IMR-90 (cell line): ENCODE measurements at regions not wholly inside any gene's neighbourhood (a gene's known extent, or its start where the extent isn't known, plus 50 kb on each side); places are given as distances from the start of the nearest gene placed in this dataset.

ENCODE experiments used
- ATAC-seq: fragments of 200-7000 bp; cut with Tn5 transposase; 2 replicates; pipeline ENCODE4 v1.9.1; 2020; ENCODE audit warnings: low read depth, mild to moderate bottlenecking, moderate library complexity
- BruUV-seq: library from RNA; stranded (reverse); fragments of 400-500 nt; replicated peaks from 2 replicates; lab custom pipeline; 2021; lab: Mats Ljungman, UMichigan
- CTCF ChIA-PET: fragments of 300-600 bp; formaldehyde crosslinking; extraction: SDS; loops from one replicate; lab custom pipeline; 2021; ENCODE audit warnings: antibody characterized with exemption; lab: Yijun Ruan, JAX
- POLR2A ChIA-PET: fragments of 300-600 bp; sonication (Branson Sonifier 250); formaldehyde crosslinking; loops from one replicate; lab custom pipeline; 2022; ENCODE audit warnings: antibody characterized with exemption; ENCODE audit not compliant: unreplicated experiment; lab: Charles Lee
- DNase-seq: peaks from one replicate; pipeline ENCODE4 v3.0.0; 2013
- H2AFZ ChIP-seq: replicated peaks from 2 replicates; pipeline ENCODE3; 2013; ENCODE audit warnings: low read length, mild to moderate bottlenecking; ENCODE audit not compliant: poor library complexity
- H2AK5ac ChIP-seq: 2 replicates; pipeline ENCODE4 v1.6.1; 2013; ENCODE audit warnings: low read depth, low read length, inconsistent platforms
- H2AK9ac ChIP-seq: replicated peaks from 2 replicates; pipeline ENCODE3; 2013; ENCODE audit warnings: mild to moderate bottlenecking, low read depth, low read length, moderate library complexity; ENCODE audit not compliant: poor library complexity
- H2BK120ac ChIP-seq: 2 replicates; pipeline ENCODE4 v1.6.1; 2013; ENCODE audit warnings: low read depth, low read length, inconsistent platforms
- H2BK15ac ChIP-seq: 3 replicates; pipeline ENCODE4 v1.6.1; 2013; ENCODE audit warnings: low read depth, low read length, inconsistent platforms
- H2BK20ac ChIP-seq: 2 replicates; pipeline ENCODE4 v1.6.1; 2013; ENCODE audit warnings: low read depth, mild to moderate bottlenecking, inconsistent platforms, low read length, moderate library complexity
- H2BK5ac ChIP-seq: 2 replicates; pipeline ENCODE4 v1.6.1; 2013; ENCODE audit warnings: mild to moderate bottlenecking, low read depth, low read length, inconsistent platforms; ENCODE audit not compliant: poor library complexity, severe bottlenecking
- H3K14ac ChIP-seq: replicated peaks from 2 replicates; pipeline ENCODE4 v1.6.1; 2013; ENCODE audit warnings: low read depth, low read length, inconsistent platforms
- H3K18ac ChIP-seq: 2 replicates; pipeline ENCODE4 v1.6.1; 2013; ENCODE audit warnings: low read depth, low read length, control low read depth
- H3K23ac ChIP-seq: 2 replicates; pipeline ENCODE4 v1.6.1; 2013; ENCODE audit warnings: low read depth, low read length, inconsistent platforms
- H3K27ac ChIP-seq: 2 replicates; pipeline ENCODE4 v1.5.1; 2013; ENCODE audit warnings: mild to moderate bottlenecking, control low read depth, low read length; ENCODE audit not compliant: insufficient read depth
- H3K27me3 ChIP-seq: 2 replicates; pipeline ENCODE4 v1.6.1; 2013; ENCODE audit warnings: low read length; ENCODE audit not compliant: control insufficient read depth, insufficient read depth
- H3K36me3 ChIP-seq: 2 replicates; pipeline ENCODE4 v1.6.1; 2013; ENCODE audit warnings: low read length, mixed read lengths; ENCODE audit not compliant: control insufficient read depth, insufficient read depth
- H3K4ac ChIP-seq: 2 replicates; pipeline ENCODE4 v1.6.1; 2013; ENCODE audit warnings: low read depth, low read length, inconsistent platforms
- H3K4me1 ChIP-seq: 2 replicates; pipeline ENCODE4 v1.6.1; 2013; ENCODE audit warnings: low read length, mixed read lengths; ENCODE audit not compliant: control insufficient read depth, insufficient read depth
- H3K4me2 ChIP-seq: 2 replicates; pipeline ENCODE4 v1.6.1; 2013; ENCODE audit warnings: low read depth, mild to moderate bottlenecking, control low read depth, low read length, moderate library complexity
- H3K4me3 ChIP-seq: 2 replicates; pipeline ENCODE4 v1.5.1; 2013; ENCODE audit warnings: low read depth, mild to moderate bottlenecking, control low read depth, low read length, moderate library complexity; ENCODE audit not compliant: insufficient read depth
- H3K56ac ChIP-seq: 2 replicates; pipeline ENCODE4 v1.6.1; 2013; ENCODE audit warnings: low read length, inconsistent platforms; ENCODE audit not compliant: insufficient read depth; ENCODE audit errors: extremely low read depth
- H3K79me1 ChIP-seq, 2 experiments: 2 replicates each; pipeline ENCODE4 v1.6.1; 2013; ENCODE audit warnings: low read length in 2 of 2, inconsistent platforms in 1 of 2, low read depth in 1 of 2
- H3K9ac ChIP-seq: 2 replicates; pipeline ENCODE4 v1.6.1; 2013; ENCODE audit warnings: low read depth, low read length, control low read depth
- H3K9me1 ChIP-seq: 2 replicates; pipeline ENCODE4 v1.6.1; 2013; ENCODE audit warnings: low read length, inconsistent platforms; ENCODE audit not compliant: insufficient read depth
- H3K9me3 ChIP-seq: 2 replicates; pipeline ENCODE4 v1.6.1; 2013; ENCODE audit warnings: low read length; ENCODE audit not compliant: control insufficient read depth, insufficient read depth
- H4K20me1 ChIP-seq: 2 replicates; pipeline ENCODE4 v1.6.1; 2013; ENCODE audit warnings: low read length, inconsistent platforms; ENCODE audit not compliant: insufficient read depth
- H4K5ac ChIP-seq: 2 replicates; pipeline ENCODE4 v1.6.1; 2013; ENCODE audit warnings: mild to moderate bottlenecking, low read depth, low read length, control low read depth
- H4K8ac ChIP-seq, 2 experiments: 2 replicates each; pipeline ENCODE4 v1.6.1; 2013; ENCODE audit warnings: low read depth in 2 of 2, low read length in 2 of 2, control low read depth in 1 of 2, inconsistent platforms in 1 of 2
- H4K91ac ChIP-seq: 2 replicates; pipeline ENCODE4 v1.6.1; 2013; ENCODE audit warnings: low read depth, low read length, inconsistent platforms; ENCODE audit not compliant: insufficient read depth
- BHLHE40 ChIP-seq: fragments of 150-350 bp; IDR thresholded peaks from 2 replicates; pipeline ENCODE4 v1.6.1; 2016; ENCODE audit warnings: mild to moderate bottlenecking, low read depth, low read length
- CEBPB ChIP-seq: IDR thresholded peaks from 2 replicates; pipeline ENCODE4 v1.6.1; 2012; ENCODE audit warnings: low read depth, low read length, improper control_type of control experiment
- FOS ChIP-seq: fragments of 150-350 bp; IDR thresholded peaks from 2 replicates; pipeline ENCODE4 v1.6.1; 2016; ENCODE audit warnings: low read depth, low read length
- MAFK ChIP-seq: IDR thresholded peaks from 2 replicates; pipeline ENCODE4 v1.6.1; 2012; ENCODE audit warnings: low read depth, low read length, improper control_type of control experiment
- MAZ ChIP-seq: IDR thresholded peaks from 2 replicates; pipeline ENCODE4 v1.6.1; 2012; ENCODE audit warnings: low read depth, mild to moderate bottlenecking, low read length, improper control_type of control experiment, moderate library complexity, borderline replicate concordance
- NFE2L2 ChIP-seq: fragments of 150-350 bp; IDR thresholded peaks from 2 replicates; pipeline ENCODE4 v1.6.1; 2016; ENCODE audit warnings: low read depth, mild to moderate bottlenecking, low read length
- POLR2A ChIP-seq: IDR thresholded peaks from 2 replicates; pipeline ENCODE4 v1.6.1; 2012; ENCODE audit warnings: mild to moderate bottlenecking, low read depth, low read length
- RAD21 ChIP-seq: IDR thresholded peaks from 2 replicates; pipeline ENCODE4 v1.6.1; 2012; ENCODE audit warnings: low read length, improper control_type of control experiment
- RCOR1 ChIP-seq: IDR thresholded peaks from 2 replicates; pipeline ENCODE4 v1.6.1; 2012; ENCODE audit warnings: mild to moderate bottlenecking, low read length, improper control_type of control experiment; ENCODE audit not compliant: insufficient replicate concordance
- RFX5 ChIP-seq: IDR thresholded peaks from 2 replicates; pipeline ENCODE4 v1.8.0; 2012; ENCODE audit warnings: low read depth, mild to moderate bottlenecking, low read length, moderate library complexity
- SMC3 ChIP-seq: fragments of 150-350 bp; IDR thresholded peaks from 2 replicates; pipeline ENCODE4 v1.6.1; 2016; ENCODE audit warnings: low read depth, mild to moderate bottlenecking, antibody characterized with exemption, low read length, moderate library complexity
- WGBS, 2 experiments: methylation state at CpG; one replicate each; pipeline versions ENCODE4 v1.1.5 to v1.1.7; 2013; ENCODE audit warnings: missing lambda C conversion rate in 2 of 2; ENCODE audit not compliant: insufficient read length in 1 of 2; ENCODE audit errors: extremely low coverage in 2 of 2; 5-methylcytosine and 5-hydroxymethylcytosine counted together
- dilution Hi-C: fragments of 300-500 bp; cut with HindIII; formaldehyde crosslinking; loops from one replicate; pipeline ENCODE4 v1.14.3; 2018; ENCODE audit warnings: low sequenced_read_pairs; ENCODE audit not compliant: unreplicated experiment
- in situ Hi-C: fragments of 300-500 bp; cut with MboI; formaldehyde crosslinking; loops from 3 replicates; pipeline ENCODE4 v1.14.3; 2019; ENCODE audit warnings: low sequenced_read_pairs, inconsistent platforms, mixed read lengths
- intact Hi-C: fragments of 100-400 bp; cut with micrococcal nuclease; formaldehyde crosslinking; loops from 2 replicates; pipeline ENCODE4 v1.10.0; 2022
- TF ChIP-seq, protein P1 (sequence below): conservative IDR thresholded peaks from 2 replicates; pipeline ENCODE4 v1.5.1; 2012; ENCODE audit warnings: mild to moderate bottlenecking, low read depth, low read length, improper control_type of control experiment
- TF ChIP-seq, protein P2 (sequence below): fragments of 150-350 bp; IDR thresholded peaks from 2 replicates; pipeline ENCODE4 v1.6.1; 2017; ENCODE audit warnings: mild to moderate bottlenecking, antibody characterized with exemption, low read length, low read depth
- TF ChIP-seq, protein P3 (sequence below): fragments of 150-350 bp; IDR thresholded peaks from 2 replicates; pipeline ENCODE4 v1.6.1; 2016; ENCODE audit warnings: low read depth, mild to moderate bottlenecking, low read length, moderate library complexity, borderline replicate concordance

DNA sequence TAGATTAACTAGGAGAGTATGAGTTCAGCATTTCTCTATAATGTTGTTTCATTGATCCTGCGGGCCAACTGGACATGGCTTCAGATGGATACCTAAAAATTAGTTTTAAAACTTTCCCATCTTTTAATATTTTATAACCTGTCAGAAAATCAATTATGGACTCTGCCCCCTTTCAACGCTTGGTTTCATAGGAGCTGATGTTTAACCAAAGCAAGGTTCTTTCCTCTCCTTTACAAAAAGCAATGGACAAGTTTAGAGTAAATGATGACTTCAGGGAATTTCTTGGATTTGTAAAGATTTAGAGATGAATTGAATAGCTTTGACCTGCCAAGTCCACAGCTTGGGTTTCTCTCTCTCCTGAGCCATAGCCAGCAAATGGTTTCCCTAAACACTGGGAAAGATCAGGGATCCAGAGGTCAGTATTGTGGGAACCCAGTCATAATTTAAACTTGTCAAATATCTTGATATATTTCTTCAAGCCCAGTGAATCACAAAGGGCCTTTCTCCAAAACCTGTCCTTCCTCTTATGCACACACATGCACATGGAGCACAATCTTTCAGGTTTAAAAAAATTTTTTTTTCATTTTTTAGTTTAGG is 177.1 kb downstream of the EVX1 start:
- POLR2A ChIA-PET = no interaction called here
- no peak overlapping the region for H3K4ac ChIP-seq
- H3K27me3 ChIP-seq = peaks cover 7% of the 10 kb centered on the region
- no peak overlapping the region for H2AK5ac ChIP-seq
- no peaks in the 10 kb centered on the region for H3K79me1 ChIP-seq
- no peak overlapping the region for H3K4me3 ChIP-seq
- H4K8ac ChIP-seq = no peak overlapping the region
- intact Hi-C loops = no loop called here
- no peak overlapping the region for H3K4me2 ChIP-seq
- no peak overlapping the region for H2BK120ac ChIP-seq
- H3K36me3 ChIP-seq = no peaks in the 10 kb centered on the region
- BruUV-seq = no TSS peak
- in situ Hi-C loops = no loop called here
- H4K20me1 ChIP-seq = no peaks in the 10 kb centered on the region
- H2AK9ac ChIP-seq = no peak overlapping the region
- H3K27ac ChIP-seq = no peak overlapping the region
- H4K91ac ChIP-seq = no peak overlapping the region
- H3K14ac ChIP-seq = no peak overlapping the region
- H3K23ac ChIP-seq = no peak overlapping the region
- H4K5ac ChIP-seq = no peak overlapping the region
- CTCF ChIA-PET = no interaction called here
- H3K4me1 ChIP-seq = no peaks in the 10 kb centered on the region
- H3K9me1 ChIP-seq = no peaks in the 10 kb centered on the region
- ATAC-seq (no peak), DNase-seq (peak; percentile 29)
- no peak overlapping the region for H3K9ac ChIP-seq
- dilution Hi-C loops = no loop called here
- no peak overlapping the region for H3K18ac ChIP-seq
- no peak overlapping the region for H2BK15ac ChIP-seq
- no peaks in the 10 kb centered on the region for H3K9me3 ChIP-seq
- H2BK5ac ChIP-seq = no peak overlapping the region
- H2AFZ ChIP-seq = no peak overlapping the region
- no CpG with 5 or more reads among the region's 2 CpGs for WGBS, 2 experiments
- TF ChIP-seq NFE2L2 (no peak), MAFK (no peak), FOS (no peak), SMC3 (no peak), BHLHE40 (no peak), RAD21 (no peak), RFX5 (no peak), RCOR1 (no peak), CEBPB (no peak), MAZ (no peak), POLR2A (no peak)
- TF ChIP-seq, protein P1, sequence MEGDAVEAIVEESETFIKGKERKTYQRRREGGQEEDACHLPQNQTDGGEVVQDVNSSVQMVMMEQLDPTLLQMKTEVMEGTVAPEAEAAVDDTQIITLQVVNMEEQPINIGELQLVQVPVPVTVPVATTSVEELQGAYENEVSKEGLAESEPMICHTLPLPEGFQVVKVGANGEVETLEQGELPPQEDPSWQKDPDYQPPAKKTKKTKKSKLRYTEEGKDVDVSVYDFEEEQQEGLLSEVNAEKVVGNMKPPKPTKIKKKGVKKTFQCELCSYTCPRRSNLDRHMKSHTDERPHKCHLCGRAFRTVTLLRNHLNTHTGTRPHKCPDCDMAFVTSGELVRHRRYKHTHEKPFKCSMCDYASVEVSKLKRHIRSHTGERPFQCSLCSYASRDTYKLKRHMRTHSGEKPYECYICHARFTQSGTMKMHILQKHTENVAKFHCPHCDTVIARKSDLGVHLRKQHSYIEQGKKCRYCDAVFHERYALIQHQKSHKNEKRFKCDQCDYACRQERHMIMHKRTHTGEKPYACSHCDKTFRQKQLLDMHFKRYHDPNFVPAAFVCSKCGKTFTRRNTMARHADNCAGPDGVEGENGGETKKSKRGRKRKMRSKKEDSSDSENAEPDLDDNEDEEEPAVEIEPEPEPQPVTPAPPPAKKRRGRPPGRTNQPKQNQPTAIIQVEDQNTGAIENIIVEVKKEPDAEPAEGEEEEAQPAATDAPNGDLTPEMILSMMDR = no peak
- TF ChIP-seq, protein P2, sequence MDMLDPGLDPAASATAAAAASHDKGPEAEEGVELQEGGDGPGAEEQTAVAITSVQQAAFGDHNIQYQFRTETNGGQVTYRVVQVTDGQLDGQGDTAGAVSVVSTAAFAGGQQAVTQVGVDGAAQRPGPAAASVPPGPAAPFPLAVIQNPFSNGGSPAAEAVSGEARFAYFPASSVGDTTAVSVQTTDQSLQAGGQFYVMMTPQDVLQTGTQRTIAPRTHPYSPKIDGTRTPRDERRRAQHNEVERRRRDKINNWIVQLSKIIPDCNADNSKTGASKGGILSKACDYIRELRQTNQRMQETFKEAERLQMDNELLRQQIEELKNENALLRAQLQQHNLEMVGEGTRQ = no peak
- TF ChIP-seq, protein P3, sequence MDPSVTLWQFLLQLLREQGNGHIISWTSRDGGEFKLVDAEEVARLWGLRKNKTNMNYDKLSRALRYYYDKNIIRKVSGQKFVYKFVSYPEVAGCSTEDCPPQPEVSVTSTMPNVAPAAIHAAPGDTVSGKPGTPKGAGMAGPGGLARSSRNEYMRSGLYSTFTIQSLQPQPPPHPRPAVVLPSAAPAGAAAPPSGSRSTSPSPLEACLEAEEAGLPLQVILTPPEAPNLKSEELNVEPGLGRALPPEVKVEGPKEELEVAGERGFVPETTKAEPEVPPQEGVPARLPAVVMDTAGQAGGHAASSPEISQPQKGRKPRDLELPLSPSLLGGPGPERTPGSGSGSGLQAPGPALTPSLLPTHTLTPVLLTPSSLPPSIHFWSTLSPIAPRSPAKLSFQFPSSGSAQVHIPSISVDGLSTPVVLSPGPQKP = no peak
- no peak overlapping the region for H3K56ac ChIP-seq
- H2BK20ac ChIP-seq = no peak overlapping the region
